A549 (cell line): ENCODE measurements at regions not wholly inside any gene's neighbourhood (a gene's known extent, or its start where the extent isn't known, plus 50 kb on each side); places are given as distances from the start of the nearest gene placed in this dataset.

Experiments
- ATAC-seq, 2 experiments: fragments of 200-7000 bp in 1 of 2; fragments of >200 bp in 1 of 2; cut with Nextera tagmentation in 1 of 2; cut with Tn5 transposase in 1 of 2; 3 replicates each; pipeline versions ENCODE4 v1.8.0 to v1.9.1; 2018 to 2020; ENCODE audit warnings: mild to moderate bottlenecking in 1 of 2, moderate library complexity in 1 of 2
- CTCF ChIA-PET: fragments of 300-600 bp; sonication (Branson Sonifier 250); formaldehyde crosslinking; extraction: SDS; loops from one replicate; lab custom pipeline; 2021; ENCODE audit warnings: antibody characterized with exemption, inconsistent platforms; lab: Yijun Ruan, JAX
- POLR2A ChIA-PET: fragments of 350-600 bp; formaldehyde crosslinking; extraction: SDS; loops from one replicate; lab custom pipeline; 2021; ENCODE audit warnings: antibody characterized with exemption, inconsistent platforms; lab: Yijun Ruan, JAX
- DNase-seq, 2 experiments: peaks; one replicate each; pipeline versions ENCODE4 v3.0.0 to v3.0.0-alpha.2; 2011 to 2016; ENCODE audit warnings: low read depth in 1 of 2, low spot score in 1 of 2
- FAIRE-seq: peaks from 2 replicates; lab custom pipeline; 2011; peaks lifted over from hg19 to GRCh38; lab: Jason Lieb, UNC
- H3K27ac ChIP-seq, 2 experiments: fragments of >200 bp; sonication (Bioruptor Twin); formaldehyde crosslinking; 3 replicates each; pipeline ENCODE4 v1.5.1; 2016 to 2017
- H3K4me1 ChIP-seq: fragments of >200 bp; sonication (Bioruptor Twin); formaldehyde crosslinking; 3 replicates; pipeline ENCODE4 v1.6.1; 2016
- H3K4me2 ChIP-seq: fragments of >200 bp; sonication (Bioruptor Twin); formaldehyde crosslinking; 3 replicates; pipeline ENCODE4 v1.6.1; 2016
- H3K4me3 ChIP-seq: fragments of >200 bp; sonication (Bioruptor Twin); formaldehyde crosslinking; 3 replicates; pipeline ENCODE4 v1.5.1; 2016
- H3K9me3 ChIP-seq: fragments of >200 bp; sonication (Bioruptor Twin); formaldehyde crosslinking; 3 replicates; pipeline ENCODE4 v1.6.1; 2016
- ATOH8 ChIP-seq: fragments of 250-450 bp; sonication (Bioruptor Pico); IDR thresholded peaks from 2 replicates; pipeline ENCODE4 v1.5.0; 2020; ENCODE audit warnings: low read depth, mild to moderate bottlenecking, moderate library complexity
- CBX8 ChIP-seq: fragments of 200-600 bp; sonication (generic); IDR thresholded peaks from 2 replicates; pipeline ENCODE4 v1.6.1; 2016
- CHD4 ChIP-seq: fragments of 200-600 bp; sonication (generic); IDR thresholded peaks from 2 replicates; pipeline ENCODE4 v1.6.1; 2016; ENCODE audit warnings: antibody characterized with exemption, mild to moderate bottlenecking, borderline replicate concordance
- CTCF ChIP-seq: fragments of >200 bp; sonication (Bioruptor Twin); formaldehyde crosslinking; IDR thresholded peaks from 3 replicates; pipeline ENCODE4 v1.5.1; 2016
- EHF ChIP-seq: fragments of 250-450 bp; sonication (Bioruptor Pico); IDR thresholded peaks from 2 replicates; pipeline ENCODE4 v1.5.0; 2020; ENCODE audit warnings: mild to moderate bottlenecking
- EHMT2 ChIP-seq: fragments of 200-600 bp; sonication (generic); IDR thresholded peaks from 2 replicates; pipeline ENCODE4 v1.6.1; 2016; ENCODE audit warnings: antibody characterized with exemption, low read depth, mild to moderate bottlenecking, moderate library complexity
- ELK1 ChIP-seq: fragments of 150-350 bp; IDR thresholded peaks from 2 replicates; pipeline ENCODE4 v1.6.1; 2014; ENCODE audit warnings: low read depth, mild to moderate bottlenecking, low read length
- FOSB ChIP-seq: fragments of 250-450 bp; sonication (Bioruptor Pico); IDR thresholded peaks from 2 replicates; pipeline ENCODE4 v1.5.0; 2020; ENCODE audit warnings: mild to moderate bottlenecking, moderate library complexity
- FOSL2 ChIP-seq, 2 experiments: fragments of 450-650 bp in 1 of 2; fragments of >200 bp in 1 of 2; sonication (Bioruptor Twin) in 1 of 2; formaldehyde crosslinking; IDR thresholded peaks; 2 replicates each; pipeline versions ENCODE4 v1.5.0 to v1.6.1; 2016 to 2020; ENCODE audit warnings: mild to moderate bottlenecking in 1 of 2, moderate library complexity in 1 of 2
- FOXS1 ChIP-seq: fragments of 250-450 bp; sonication (Bioruptor Pico); IDR thresholded peaks from 2 replicates; pipeline ENCODE4 v1.5.0; 2020; ENCODE audit warnings: mild to moderate bottlenecking, moderate library complexity
- HDAC2 ChIP-seq: fragments of 200-600 bp; sonication (generic); IDR thresholded peaks from 2 replicates; pipeline ENCODE4 v1.6.1; 2016
- HEYL ChIP-seq: fragments of 250-450 bp; sonication (Bioruptor Pico); IDR thresholded peaks from 2 replicates; pipeline ENCODE4 v1.8.0; 2021; ENCODE audit warnings: mild to moderate bottlenecking, moderate library complexity
- HOXB13 ChIP-seq: fragments of 250-450 bp; sonication (Bioruptor Pico); IDR thresholded peaks from 2 replicates; pipeline ENCODE4 v1.5.0; 2020; ENCODE audit warnings: low read depth, mild to moderate bottlenecking, moderate library complexity
- MAX ChIP-seq: IDR thresholded peaks from 2 replicates; pipeline ENCODE4 v1.6.1; 2012
- NFE2L2 ChIP-seq: fragments of 150-350 bp; conservative IDR thresholded peaks from 2 replicates; pipeline ENCODE4 v1.6.1; 2014; ENCODE audit warnings: low read length
- NPAS2 ChIP-seq: fragments of 250-450 bp; sonication (Bioruptor Pico); IDR thresholded peaks from 2 replicates; pipeline ENCODE4 v1.8.0; 2022; ENCODE audit warnings: mild to moderate bottlenecking, moderate library complexity, borderline replicate concordance
- NR3C1 ChIP-seq: fragments of >200 bp; sonication (Bioruptor Twin); formaldehyde crosslinking; IDR thresholded peaks from 3 replicates; pipeline ENCODE4 v1.6.1; 2017
- POLR2AphosphoS2 ChIP-seq: conservative IDR thresholded peaks from 2 replicates; pipeline ENCODE4 v1.6.1; 2012; ENCODE audit warnings: low read length, improper control_type of control experiment, inconsistent platforms
- RCOR1 ChIP-seq: fragments of 150-350 bp; IDR thresholded peaks from 2 replicates; pipeline ENCODE4 v1.6.1; 2014; ENCODE audit warnings: antibody characterized with exemption, low read length, low read depth
- RFX5 ChIP-seq: fragments of 450-650 bp; IDR thresholded peaks from 2 replicates; pipeline ENCODE4 v1.7.1; 2014; ENCODE audit warnings: antibody characterized with exemption, mild to moderate bottlenecking, moderate library complexity
- TFCP2L1 ChIP-seq: fragments of 250-450 bp; sonication (Bioruptor Pico); IDR thresholded peaks from 2 replicates; pipeline ENCODE4 v1.5.0; 2021; ENCODE audit warnings: mild to moderate bottlenecking
- TP53 ChIP-seq: fragments of 250-450 bp; sonication (Bioruptor Pico); IDR thresholded peaks from 2 replicates; pipeline ENCODE4 v1.5.0; 2021; ENCODE audit warnings: mild to moderate bottlenecking, moderate library complexity
- ZC3H11A ChIP-seq: fragments of 450-650 bp; IDR thresholded peaks from 2 replicates; pipeline ENCODE4 v1.6.1; 2014; ENCODE audit warnings: antibody characterized with exemption, mild to moderate bottlenecking
- ZNF302 ChIP-seq: fragments of 250-450 bp; sonication (Bioruptor Pico); IDR thresholded peaks from 2 replicates; pipeline ENCODE4 v1.9.0; 2021; ENCODE audit warnings: inconsistent platforms, mild to moderate bottlenecking, moderate library complexity
- WGBS: methylation state at CpG from one replicate; pipeline ENCODE4 v1.1.6; 2017; ENCODE audit errors: missing lambda C conversion rate; 5-methylcytosine and 5-hydroxymethylcytosine counted together

DNA sequence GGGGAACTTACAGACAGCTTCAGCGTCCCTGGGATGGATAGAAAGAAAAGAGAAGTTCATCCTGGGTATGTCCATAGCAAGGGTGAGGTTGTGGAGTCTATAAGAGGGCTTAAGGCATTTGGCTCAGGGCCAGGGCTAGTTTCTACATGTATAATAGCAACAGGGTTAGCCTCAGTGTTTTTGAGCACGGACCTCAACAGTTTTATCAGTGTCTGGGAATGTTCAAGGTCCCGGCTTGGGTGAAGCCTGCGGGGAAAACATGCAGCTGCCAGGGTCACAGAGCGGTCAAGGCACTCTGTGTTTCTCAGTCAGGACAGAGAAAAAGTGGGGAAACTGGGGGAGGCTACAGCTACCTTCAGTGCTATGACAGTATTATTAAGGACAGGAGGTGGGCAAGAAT, 427.7 kb upstream of the HS6ST1 start:
- ChIA-PET CTCF (no interaction called here), POLR2A (no interaction called here)
- no peaks in the 10 kb centered on the region for H3K4me1 ChIP-seq
- DNase-seq (no peak), FAIRE-seq (no peak), ATAC-seq (no peak)
- TF ChIP-seq FOSB (CRISPR knock-in tag) (no peak), NFE2L2 (no peak), NR3C1 (no peak), HEYL (CRISPR knock-in tag) (no peak), CHD4 (no peak), ATOH8 (CRISPR knock-in tag) (no peak), FOSL2 (IDR thresholded peaks at IDR 0.05) (no peak), FOSL2 (CRISPR knock-in tag; IDR thresholded peaks at IDR 0.05) (no peak), MAX (no peak), TFCP2L1 (CRISPR knock-in tag) (no peak)
- no peak overlapping the region for H3K4me2 ChIP-seq
- H3K4me3 ChIP-seq: no peak overlapping the region
- 9% methylated on average over 5 of the region's 5 CpGs for WGBS
- H3K27ac ChIP-seq: no peak overlapping the region
- no peaks in the 10 kb centered on the region for H3K9me3 ChIP-seq

DNA sequence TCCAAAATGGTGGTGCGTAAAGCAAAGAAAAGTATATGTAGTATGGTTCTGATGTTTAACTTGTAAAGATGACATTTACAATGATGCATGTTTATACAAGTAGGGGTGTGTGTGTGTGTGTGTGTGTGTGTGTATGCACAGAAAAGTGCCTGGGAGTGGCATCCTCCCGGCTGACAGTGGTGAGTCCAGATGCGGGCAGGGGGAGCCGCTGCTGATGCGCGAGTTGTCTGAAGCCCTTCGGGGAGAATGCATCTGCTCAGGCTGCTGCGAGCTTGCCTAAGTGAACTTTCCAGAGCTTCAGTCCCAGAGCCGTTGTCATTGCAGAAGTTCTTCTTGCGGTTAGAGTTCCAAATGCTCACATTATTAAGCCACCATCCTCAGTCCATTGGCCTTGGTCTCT, 429.7 kb upstream of the HS6ST1 start:
- CTCF ChIA-PET: interaction anchor here (0.9 kb wide), 1 partner anchor 22 kb away, joined by 4 read pairs; no protein-coding TSS in a partner anchor
- FAIRE-seq: no peak
- 68% methylated on average over 10 of the region's 10 CpGs for WGBS

GRCh38 chr2:128748835-128749605, 430.4 kb upstream of the HS6ST1 start:
- 39% methylated on average over 9 of the region's 9 CpGs for WGBS
- no peak for DNase-seq
- no peak for FAIRE-seq
- ChIA-PET POLR2A (no interaction called here), CTCF (interaction anchor here (0.9 to 2.1 kb wide), 2 partner anchors 22 to 1175 kb away, joined by 4 read pairs; no protein-coding TSS in a partner anchor)
- H3K4me2 ChIP-seq: no peak overlapping the region
- H3K4me3 ChIP-seq: no peak overlapping the region
- H3K9me3 ChIP-seq: no peaks in the 10 kb centered on the region
- H3K27ac ChIP-seq: no peak overlapping the region
- TF ChIP-seq HOXB13 (CRISPR knock-in tag) (no peak), FOSB (CRISPR knock-in tag) (no peak), NR3C1 (no peak), HDAC2 (no peak), ELK1 (no peak), CTCF (no peak), NFE2L2 (no peak), FOXS1 (no peak)
- no peak for ATAC-seq
- no peaks in the 10 kb centered on the region for H3K4me1 ChIP-seq

More for the DNA sequence above, 429.7 kb upstream of the HS6ST1 start:
- Histone ChIP-seq H3K4me1 (no peaks in the 10 kb centered on the region), H3K27ac (no peak overlapping the region), H3K4me3 (no peak overlapping the region), H3K9me3 (no peaks in the 10 kb centered on the region), H3K4me2 (no peak overlapping the region)
- no peak for DNase-seq
- ATAC-seq: no peak
- POLR2A ChIA-PET: no interaction called here
- no peak for TF ChIP-seq CBX8
- no peak for TF ChIP-seq POLR2AphosphoS2
- no peak for TF ChIP-seq TFCP2L1 (CRISPR knock-in tag)
- TF ChIP-seq NFE2L2: no peak
- TF ChIP-seq ZNF302 (CRISPR knock-in tag): no peak
- no peak for TF ChIP-seq NPAS2 (CRISPR knock-in tag)
- no peak for TF ChIP-seq RFX5
- TF ChIP-seq RCOR1: no peak
- TF ChIP-seq TP53 (CRISPR knock-in tag): no peak
- TF ChIP-seq ZC3H11A: no peak
- no peak for TF ChIP-seq EHF
- no peak for TF ChIP-seq EHMT2
